GM12873 (cell line): ENCODE measurements at regions not wholly inside any gene's neighbourhood (a gene's known extent, or its start where the extent isn't known, plus 50 kb on each side); places are given as distances from the start of the nearest gene placed in this dataset.

Source experiments
- TF ChIP-seq, protein P1 (sequence below): IDR thresholded peaks from 2 replicates; pipeline ENCODE4 v1.5.1; 2012; ENCODE audit warnings: low read depth, mild to moderate bottlenecking, moderate library complexity, low read length, control low read depth; ENCODE audit not compliant: insufficient read depth; ENCODE audit errors: missing control alignments

GRCh38 chr1:96360036-96360795 is 361.4 kb upstream of the PTBP2 start:
- TF ChIP-seq, protein P1, sequence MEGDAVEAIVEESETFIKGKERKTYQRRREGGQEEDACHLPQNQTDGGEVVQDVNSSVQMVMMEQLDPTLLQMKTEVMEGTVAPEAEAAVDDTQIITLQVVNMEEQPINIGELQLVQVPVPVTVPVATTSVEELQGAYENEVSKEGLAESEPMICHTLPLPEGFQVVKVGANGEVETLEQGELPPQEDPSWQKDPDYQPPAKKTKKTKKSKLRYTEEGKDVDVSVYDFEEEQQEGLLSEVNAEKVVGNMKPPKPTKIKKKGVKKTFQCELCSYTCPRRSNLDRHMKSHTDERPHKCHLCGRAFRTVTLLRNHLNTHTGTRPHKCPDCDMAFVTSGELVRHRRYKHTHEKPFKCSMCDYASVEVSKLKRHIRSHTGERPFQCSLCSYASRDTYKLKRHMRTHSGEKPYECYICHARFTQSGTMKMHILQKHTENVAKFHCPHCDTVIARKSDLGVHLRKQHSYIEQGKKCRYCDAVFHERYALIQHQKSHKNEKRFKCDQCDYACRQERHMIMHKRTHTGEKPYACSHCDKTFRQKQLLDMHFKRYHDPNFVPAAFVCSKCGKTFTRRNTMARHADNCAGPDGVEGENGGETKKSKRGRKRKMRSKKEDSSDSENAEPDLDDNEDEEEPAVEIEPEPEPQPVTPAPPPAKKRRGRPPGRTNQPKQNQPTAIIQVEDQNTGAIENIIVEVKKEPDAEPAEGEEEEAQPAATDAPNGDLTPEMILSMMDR: no peak

- TF ChIP-seq, protein P1: no peak
These were observed 360.2 kb upstream of the PTBP2 start for GRCh38 chr1:96361271-96361856.

- TF ChIP-seq, protein P1: no peak
These were observed 359.6 kb upstream of the PTBP2 start for GRCh38 chr1:96361961-96362360.

DNA sequence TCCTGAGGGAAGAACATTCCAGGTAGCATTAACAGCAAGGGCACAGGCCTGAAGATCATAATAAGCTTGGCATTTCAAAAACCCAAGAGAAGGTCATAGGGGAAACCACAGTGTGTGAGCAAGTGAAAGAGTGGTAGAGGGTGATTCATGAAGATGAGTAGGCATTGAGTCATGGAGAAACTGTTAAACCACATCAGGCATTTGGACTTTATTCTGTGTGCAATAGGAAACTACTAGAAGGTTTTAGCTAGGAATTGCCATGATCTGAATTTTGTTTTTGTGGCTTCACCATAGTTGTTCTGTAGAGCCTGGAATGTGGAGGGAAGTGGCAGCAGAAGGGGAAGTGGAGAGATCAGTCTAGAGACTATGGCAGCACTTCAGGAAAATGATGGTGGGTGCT is 359.0 kb upstream of the PTBP2 start:
- TF ChIP-seq, protein P1: no peak

GRCh38 chr1:96363826-96364225 is 357.8 kb upstream of the PTBP2 start:
- TF ChIP-seq, protein P1: no peak

DNA sequence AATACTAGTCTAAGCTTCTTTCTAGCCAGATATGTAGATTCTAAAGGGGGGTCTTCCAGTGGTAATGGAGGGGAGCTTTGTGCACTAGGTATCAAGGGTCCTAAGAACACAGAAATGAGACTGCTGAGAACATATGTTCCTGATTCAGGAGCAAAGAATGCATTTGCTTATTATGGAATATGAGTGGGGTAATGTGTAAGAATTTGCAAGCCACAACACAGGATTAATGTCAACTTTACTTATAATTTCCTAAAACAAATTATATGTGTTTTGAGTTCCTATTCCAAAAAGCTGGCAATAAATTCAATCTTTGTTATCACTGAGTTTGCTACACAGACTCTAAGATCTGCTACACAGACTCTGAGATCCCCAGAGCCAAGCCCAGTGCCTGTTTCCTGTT is 357.0 kb upstream of the PTBP2 start:
- TF ChIP-seq, protein P1: no peak

DNA sequence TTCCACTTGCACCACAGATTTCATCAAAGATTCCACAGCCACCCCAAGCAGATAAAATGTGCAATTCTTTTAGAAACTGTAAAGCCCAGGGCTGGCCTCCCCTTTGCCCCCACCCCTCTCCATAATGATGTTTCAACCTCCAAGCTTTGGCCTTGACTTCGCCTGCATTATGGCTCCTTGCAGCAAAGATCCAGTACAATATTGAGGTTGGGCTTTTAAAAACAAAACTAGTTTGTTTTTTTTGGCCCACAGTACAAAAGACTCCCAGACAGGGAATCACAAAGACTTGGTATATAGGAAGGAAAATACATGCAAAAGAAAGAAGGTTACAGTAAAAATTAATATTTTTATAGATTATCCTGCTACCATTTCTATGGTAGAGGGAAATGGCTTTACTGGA is 356.5 kb upstream of the PTBP2 start:
- TF ChIP-seq, protein P1: no peak
